Endometrium (tissue), 2 donors: ENCODE measurements at regions not wholly inside any gene's neighbourhood (a gene's known extent, or its start where the extent isn't known, plus 50 kb on each side); places are given as distances from the start of the nearest gene placed in this dataset.

ENCODE experiments used
- FAIRE-seq: peaks from 2 replicates; lab custom pipeline; 2012; peaks lifted over from hg19 to GRCh38; lab: Jason Lieb, UNC
- donor health status: control.
- donor health status: control.

DNA sequence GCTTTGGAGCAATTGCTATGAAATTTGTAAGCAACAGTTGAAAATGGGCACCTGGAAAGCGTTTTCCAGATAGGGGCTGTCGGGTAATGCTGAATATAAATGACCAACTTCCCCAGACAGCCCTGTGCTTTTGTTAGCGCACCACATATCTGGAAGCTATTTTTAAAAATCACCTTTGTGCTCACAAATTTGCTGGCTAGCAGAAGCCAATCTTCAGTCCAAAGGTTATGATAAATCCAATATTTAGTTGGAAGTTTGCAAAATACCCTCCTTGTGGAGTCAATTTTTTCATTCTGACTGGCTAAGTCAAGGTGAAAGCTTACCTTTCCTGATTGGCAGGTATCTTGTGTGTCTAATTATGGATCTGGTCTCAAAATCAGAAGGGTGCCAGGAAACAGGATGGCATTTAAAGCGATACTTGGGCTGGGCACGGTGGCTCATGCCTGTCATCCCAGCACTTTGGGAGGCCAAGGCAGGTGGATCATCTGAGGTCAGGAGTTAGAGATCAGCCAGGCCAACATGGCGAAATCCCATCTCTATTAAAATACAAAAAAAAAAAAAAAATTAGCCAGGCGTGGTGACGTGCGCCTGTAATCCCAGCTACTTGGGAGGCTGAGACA is 124.1 kb upstream of the AJAP1 start:
- FAIRE-seq: no peak

GRCh38 chr1:4531842-4532241 is 122.6 kb upstream of the AJAP1 start:
- FAIRE-seq: no peak

- FAIRE-seq: no peak
Measured at GRCh38 chr1:4532656-4533055, 121.8 kb upstream of the AJAP1 start.

DNA sequence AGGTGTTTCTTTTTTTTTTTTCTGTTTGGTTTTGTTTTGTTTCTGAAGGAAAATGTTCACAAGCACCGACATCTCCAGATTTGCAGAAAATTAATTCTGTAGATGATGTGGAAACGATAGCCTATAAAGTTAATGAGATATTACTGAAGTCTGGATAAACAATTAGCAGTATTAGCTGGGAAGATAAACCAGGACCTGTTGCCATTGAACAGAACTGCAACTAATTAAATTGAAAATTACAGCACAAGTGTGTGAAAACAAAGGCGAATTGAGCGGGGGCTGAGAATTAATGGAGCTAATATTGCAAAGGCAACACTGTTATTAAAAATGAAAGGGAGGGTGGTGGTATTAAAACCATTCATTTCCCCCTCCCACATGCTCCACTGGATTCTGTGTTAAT is 107.5 kb upstream of the AJAP1 start:
- FAIRE-seq: no peak

DNA sequence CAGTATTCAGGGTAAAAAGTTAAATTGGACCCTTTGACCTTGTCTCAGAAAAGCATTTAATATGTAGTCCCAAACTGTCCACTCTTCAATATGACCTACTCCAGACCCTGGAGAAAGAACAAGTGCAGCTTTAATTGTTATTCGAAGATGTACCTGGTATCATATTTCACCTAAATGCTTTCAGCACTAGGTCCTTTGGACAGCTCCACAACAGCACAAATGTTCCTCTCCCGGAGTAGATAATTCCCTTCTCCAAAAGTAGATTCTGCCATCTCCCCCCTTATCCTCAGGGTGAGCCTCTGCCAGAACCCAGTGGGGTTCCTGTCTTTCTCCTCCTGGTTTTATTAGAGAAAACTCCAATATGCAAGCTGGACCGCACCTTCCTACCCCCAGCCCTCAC is 104.5 kb upstream of the AJAP1 start:
- FAIRE-seq: no peak

- no peak for FAIRE-seq
Measured at GRCh38 chr1:4550941-4551340, 103.5 kb upstream of the AJAP1 start.

DNA sequence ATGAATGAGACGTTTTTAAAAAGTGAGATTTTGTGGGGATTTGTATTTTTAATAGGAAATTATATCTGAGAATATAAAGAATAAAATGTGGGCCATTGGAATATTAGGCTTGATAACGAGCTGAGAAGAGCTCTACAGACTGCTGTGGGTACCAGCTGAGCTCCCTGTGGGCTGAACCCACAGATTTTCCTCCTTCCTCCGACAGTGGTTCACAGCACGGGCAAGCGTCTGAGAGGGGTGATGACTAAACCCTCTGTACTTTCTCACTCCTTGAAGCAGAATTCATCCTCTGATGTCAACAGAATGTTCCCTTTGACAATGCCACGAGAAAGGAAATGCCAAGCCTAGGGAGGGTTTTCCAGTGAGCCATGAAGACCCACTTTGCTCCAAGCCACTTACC is 102.7 kb upstream of the AJAP1 start:
- no peak for FAIRE-seq

GRCh38 chr1:4553761-4554160 is 100.6 kb upstream of the AJAP1 start:
- no peak for FAIRE-seq

GRCh38 chr1:4554271-4554865 is 100.0 kb upstream of the AJAP1 start:
- FAIRE-seq: no peak

DNA sequence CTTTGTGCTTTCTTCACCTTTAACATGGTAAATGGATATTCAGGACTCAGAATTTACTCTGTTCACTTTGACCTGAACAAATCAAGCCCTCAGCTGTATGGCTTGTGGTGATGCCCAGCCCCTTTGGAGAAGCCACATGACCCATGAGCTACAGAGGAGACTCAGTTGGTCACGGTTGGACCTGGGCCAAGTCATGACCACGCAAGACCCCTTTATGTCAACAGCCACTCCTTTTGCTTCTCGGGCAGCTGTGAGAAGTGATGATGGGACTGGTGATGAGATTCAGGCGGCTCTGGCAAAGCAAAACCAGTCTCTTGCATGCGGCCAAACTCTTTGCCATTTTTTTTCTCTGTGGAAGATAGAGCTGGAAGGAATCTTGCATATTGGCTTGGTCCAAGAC is 96.5 kb upstream of the AJAP1 start:
- FAIRE-seq: no peak

DNA sequence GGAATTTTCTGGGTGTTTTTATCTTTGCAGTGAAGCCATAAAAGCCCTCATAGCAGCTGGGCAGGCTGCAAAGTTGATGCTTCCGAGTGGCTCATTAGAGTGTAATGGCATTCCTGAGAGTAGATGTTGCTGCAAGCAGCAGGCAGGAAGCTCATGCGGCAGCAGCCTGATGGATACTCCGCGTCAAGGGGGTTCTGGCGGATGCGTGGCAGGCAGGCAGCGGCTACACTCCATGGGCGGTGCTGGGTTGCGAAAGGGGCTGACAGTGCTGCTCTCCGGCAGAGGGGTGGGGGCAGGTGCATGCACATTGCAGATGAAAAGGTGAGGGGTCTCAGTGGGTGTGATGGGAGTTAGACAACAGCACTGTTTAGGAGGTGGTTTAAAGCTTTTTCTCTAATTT is 93.2 kb upstream of the AJAP1 start:
- FAIRE-seq: no peak

- FAIRE-seq: no peak
Measured at GRCh38 chr1:4562321-4562720, 92.1 kb upstream of the AJAP1 start.

DNA sequence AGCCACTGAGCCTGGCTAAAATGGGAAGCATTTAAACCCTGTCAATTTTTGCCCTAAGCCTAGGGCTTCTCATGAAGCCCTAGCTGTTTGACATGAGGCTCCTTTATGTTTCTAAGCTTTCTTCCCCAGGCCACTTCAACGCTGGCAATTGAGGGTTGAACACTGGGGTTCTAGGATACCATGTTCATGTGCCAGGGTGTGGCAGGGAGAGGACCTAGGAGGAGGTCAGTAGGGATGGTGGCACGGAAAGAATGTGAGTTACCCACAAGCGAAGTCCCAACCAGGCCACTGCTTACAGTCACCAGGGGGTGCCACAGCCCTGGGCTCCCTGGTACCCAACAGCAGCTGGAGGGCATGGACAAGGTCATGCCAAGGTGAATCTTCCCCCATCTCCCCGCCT is 90.8 kb upstream of the AJAP1 start:
- no peak for FAIRE-seq

DNA sequence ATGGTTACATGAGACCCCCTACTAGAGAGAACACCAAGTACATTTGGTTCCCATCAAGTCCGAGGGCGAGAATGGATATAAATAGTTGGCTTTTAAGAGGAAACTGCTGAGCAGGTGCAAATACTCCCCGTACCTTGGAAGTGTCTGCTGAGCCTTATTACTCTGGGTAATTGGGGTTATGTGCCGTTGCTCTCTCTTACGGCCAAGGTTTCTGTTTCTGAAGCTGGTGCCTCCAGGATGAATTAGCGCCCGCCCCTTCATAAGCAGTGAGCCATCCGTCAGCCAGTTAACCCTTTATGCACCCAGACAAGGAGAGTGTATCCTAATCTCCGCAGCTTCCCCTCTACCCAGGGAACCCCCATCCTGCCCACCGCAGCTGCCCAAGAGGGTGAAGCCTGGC is 90.4 kb upstream of the AJAP1 start:
- no peak for FAIRE-seq

DNA sequence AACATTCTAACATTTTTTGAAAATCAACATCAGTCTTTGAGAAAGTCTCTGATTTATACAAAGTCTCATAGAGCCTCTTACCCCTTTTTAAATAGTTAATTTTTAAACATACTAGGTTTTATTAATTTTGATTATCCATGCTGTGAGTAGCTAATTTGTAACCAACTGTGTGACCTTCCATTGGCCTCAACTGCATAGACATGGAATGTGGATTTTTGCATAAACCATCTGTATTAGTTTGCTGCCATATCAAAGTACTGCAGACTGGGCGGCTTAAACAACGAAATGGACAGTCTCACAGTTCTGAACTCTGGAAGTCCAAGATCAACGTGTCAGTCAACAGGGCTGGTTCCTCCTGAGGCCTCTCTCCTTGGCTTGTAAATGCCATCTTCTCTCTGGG is 89.2 kb upstream of the AJAP1 start:
- FAIRE-seq: no peak

DNA sequence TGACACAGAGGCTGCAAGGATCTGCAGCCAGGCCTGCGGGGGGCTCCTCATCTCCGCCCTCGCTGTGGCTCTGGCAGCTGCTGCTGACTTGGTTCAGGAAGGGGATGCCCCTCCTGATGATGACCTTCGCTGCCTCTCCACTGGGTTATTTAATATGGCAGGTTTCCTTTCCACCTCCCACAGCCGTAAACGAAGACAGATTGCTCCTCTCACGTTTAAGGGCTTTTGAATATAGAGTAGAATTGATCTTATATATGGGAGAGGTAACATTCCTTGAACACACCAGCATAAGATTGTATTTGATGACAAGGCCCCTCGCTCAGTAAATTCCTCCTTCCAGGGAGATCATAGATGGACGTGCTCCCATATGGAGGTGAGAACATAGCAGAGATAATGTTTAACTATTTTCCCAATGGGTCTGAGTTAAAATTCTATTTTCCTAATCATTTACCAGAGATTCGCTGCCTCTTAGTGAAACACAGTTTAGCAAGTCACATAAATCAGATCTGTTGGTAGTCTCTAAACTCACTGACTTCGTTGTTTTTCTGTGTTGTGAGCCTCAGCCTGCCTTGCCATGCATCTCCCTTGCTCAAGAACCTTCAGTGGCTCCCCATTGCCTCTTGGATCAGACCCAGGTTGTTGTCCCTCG is 88.5 kb upstream of the AJAP1 start:
- FAIRE-seq: no peak

DNA sequence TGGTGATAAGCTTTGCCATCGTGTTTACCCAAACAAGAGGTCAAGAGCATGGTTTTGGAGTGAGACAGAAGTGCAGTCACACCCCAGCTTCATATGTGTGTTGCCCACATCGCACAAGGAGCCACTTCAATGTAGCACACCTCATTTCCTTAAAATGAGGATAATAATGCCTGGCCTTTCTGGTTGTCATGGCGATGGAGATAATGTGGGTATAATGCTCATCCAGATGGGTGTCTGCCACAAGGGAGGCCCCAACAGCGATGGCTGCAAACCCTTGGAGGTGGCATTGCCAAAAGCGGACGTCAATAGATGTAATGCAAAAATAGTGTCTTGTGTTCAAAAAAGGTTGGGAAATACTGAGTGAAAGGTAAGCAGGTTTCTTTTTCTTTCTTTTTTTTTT is 83.1 kb upstream of the AJAP1 start:
- FAIRE-seq: no peak

- FAIRE-seq: no peak
Measured at GRCh38 chr1:4573526-4573925, 80.9 kb upstream of the AJAP1 start.

DNA sequence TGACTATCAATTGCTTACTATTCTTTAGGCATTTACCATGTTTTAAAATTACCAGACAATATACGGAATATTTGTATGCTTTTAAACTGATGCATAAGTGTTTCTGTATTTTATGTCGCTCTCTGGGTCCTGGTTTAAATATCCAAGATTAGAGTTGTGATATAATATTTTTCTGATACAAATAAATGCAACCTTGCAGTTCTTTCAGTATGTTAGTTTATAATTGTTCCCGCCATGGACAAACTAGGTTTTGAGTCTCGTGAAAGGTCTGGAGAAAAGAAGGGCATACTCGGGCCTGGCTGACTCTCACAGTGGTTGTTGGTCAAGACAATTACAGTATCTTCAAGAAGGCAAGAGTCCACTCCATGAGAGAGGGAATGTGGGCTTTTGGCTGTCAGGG is 72.6 kb upstream of the AJAP1 start:
- no peak for FAIRE-seq

GRCh38 chr1:4584449-4584848 is 70.0 kb upstream of the AJAP1 start:
- FAIRE-seq: no peak

GRCh38 chr1:4585216-4585615 is 69.2 kb upstream of the AJAP1 start:
- FAIRE-seq: no peak

- no peak for FAIRE-seq
Measured at GRCh38 chr1:4585705-4586104, 68.7 kb upstream of the AJAP1 start.

DNA sequence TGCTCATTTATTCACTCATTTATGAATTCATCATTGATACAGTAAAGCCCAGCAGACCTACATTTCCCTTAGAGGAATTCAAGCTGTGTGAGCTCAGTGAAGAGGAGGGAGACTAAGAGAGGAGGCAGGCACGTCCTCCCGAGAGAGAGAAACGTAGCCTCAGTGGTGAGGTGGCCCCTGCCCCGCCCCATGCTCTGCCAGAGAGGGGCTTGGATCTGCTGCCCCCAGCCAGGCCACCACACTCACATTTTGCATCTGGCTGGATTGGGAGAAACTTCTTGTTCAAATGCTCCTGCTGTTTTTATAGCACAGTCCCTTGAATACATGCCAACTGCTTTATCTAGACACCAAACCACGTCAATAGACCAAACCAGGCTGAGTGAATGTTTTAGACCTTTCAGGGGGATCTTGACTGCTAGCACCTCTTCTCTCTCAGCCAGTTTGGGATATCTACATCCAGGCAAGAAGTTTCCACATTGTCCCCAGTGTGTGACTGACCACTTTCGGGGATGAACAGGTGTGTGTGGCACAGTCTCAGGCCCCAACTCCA is 67.7 kb upstream of the AJAP1 start:
- FAIRE-seq: no peak

- FAIRE-seq: no peak
Measured at GRCh38 chr1:4587721-4588120, 66.7 kb upstream of the AJAP1 start.
